Amygdala (tissue), 56 donors: ENCODE measurements at regions not wholly inside any gene's neighbourhood (a gene's known extent, or its start where the extent isn't known, plus 50 kb on each side); places are given as distances from the start of the nearest gene placed in this dataset.

Experiments used
- DNase-seq, 56 donors: peaks; one replicate each; lab custom pipeline; 2025; lab: John Stamatoyannopoulos, UW

DNA sequence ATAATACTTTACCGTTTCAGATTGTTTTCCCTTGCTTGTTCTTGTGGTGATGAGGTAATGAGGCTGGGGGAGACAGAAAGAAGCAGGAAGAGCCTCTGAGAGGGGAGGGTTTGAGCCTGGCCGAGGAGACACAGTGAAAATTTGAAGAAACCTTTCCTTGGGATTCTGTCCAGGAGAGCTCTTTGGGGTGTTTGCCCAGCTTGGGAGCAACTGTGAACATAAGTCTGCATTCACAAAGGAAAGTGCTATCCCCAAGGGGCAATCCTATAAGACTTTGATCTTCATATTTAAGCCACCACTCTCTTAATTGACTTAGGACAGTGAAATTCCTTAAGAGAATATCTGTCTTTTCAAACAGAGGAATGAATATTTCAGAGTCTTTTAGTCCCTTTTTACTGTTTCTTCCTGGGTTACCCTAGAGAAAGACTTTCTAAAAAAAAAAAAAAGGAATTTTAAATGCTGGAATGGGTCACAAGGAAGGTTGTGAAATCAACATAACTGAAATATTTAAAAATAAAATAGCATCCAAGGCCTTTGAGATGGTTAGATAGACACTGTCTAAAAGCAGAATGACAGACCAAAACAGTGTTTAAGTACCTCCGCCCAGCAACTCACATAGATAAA is 52.5 kb upstream of the STAM2 start:
- no peak for DNase-seq

DNA sequence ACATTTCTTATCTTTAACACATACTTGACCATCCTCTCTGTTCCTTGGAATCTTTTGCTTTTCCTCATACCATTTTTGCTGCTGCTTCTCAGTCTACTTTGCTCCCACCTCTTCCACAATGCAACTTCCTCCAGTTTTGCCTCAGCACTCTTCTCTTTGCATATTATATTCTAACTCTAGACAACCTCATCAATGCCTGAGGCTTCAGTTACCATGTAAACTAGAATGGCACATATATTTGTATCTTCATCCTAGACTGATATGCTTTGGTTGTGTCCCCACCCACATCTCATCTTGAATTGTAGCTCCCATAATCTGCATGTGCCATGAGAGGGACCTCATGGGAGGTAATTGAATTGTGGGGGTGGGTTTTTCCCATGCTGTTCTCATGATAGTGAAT is 55.9 kb upstream of the STAM2 start:
- no peak for DNase-seq

DNA sequence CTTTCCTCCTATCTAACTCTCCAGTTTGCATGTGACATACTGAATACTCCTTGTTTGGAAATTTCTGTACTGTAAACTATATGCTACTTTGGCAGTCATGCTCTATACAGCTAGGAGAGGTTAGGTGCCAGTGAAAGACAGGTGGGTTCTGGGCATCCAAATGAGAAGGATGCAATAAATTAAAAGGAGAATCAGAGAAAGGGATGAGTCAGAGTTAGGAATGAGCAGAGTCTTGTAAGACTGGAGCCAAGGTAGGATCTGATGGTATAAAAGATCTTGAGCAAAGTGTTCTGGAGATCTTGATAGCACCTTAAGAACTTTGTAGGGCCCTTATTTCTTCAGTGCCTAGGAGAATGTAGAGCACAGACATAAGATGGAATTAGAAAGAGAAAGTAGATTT is 58.7 kb upstream of the STAM2 start:
- DNase-seq: no peak

GRCh38 chr2:152236191-152236925 is 60.8 kb upstream of the STAM2 start:
- no peak for DNase-seq

GRCh38 chr2:152238016-152238415 is 62.5 kb upstream of the STAM2 start:
- no peak for DNase-seq

GRCh38 chr2:152240559-152241231 is 65.1 kb upstream of the STAM2 start:
- no peak for DNase-seq

GRCh38 chr2:152241948-152242729 is 66.6 kb upstream of the STAM2 start:
- DNase-seq: no peak

GRCh38 chr2:152242787-152243472 is 67.4 kb upstream of the STAM2 start:
- DNase-seq: no peak

DNA sequence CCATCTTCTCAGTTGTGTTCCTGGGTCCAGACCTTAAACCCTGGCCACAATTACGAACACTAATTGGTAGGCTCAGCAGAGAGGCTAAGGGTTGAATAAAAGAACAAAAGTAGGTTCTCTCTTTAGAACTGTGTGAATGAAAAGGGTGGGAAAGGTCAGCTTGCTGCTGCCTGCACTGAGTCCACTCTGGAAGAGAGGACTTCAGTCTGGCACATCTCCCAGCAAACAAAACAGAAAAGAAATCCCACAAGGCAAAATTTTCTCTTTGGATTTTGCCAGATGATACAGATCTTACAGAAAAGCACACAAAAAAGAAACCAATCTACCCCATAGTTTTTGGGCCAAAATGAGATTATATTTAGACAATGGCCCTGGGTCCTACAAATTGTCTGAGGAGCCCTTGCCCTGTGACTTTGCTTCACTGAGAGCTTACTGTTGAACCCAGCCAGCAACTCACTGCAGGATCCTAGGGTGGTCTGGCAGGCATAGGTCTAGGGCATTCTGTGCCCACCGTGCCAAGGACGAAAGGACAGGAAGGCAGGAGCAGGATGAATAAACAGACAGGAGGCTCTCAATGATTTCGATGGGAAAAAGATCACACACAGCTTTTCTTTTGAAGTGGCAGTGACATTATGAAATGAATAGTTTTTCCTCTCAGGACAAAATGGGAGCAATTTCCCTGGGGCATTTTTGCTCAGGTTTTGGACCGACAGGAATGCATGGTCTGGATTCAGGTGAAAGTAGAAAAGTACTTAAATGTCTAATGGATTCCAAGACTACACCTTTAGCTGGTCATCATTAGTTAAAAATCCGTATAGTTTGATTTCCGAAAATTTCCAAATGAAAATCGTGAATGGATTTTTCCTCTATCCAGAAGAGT is 68.4 kb upstream of the STAM2 start:
- DNase-seq: peak in 16 of 56 donors; percentile 3 to 40 (median 14)

DNA sequence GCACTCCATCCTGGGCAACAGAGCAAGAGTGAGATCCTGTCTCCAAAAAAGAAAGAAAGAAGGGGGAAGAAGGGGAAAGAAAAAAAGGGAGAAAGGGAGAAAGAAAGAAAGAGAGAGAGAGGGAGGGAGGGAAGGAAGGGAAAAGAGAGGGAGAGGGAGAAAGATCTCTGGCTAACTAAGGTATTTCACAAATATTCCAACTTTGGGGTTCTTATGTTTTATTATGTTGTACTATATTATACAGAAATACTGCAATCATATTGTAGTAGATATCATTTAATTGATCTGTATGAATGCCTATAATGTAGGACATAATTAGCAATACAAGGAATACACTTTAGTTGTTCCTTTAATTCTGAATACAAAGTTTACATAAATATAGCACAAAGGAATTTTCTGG is 70.1 kb upstream of the STAM2 start:
- no peak for DNase-seq

- no peak for DNase-seq
Observed at GRCh38 chr2:152246686-152247336, 71.2 kb upstream of the STAM2 start.

- DNase-seq: peak in 1 of 56 donors; percentile 5
Observed at GRCh38 chr2:152247337-152247695, 71.8 kb upstream of the STAM2 start.

DNA sequence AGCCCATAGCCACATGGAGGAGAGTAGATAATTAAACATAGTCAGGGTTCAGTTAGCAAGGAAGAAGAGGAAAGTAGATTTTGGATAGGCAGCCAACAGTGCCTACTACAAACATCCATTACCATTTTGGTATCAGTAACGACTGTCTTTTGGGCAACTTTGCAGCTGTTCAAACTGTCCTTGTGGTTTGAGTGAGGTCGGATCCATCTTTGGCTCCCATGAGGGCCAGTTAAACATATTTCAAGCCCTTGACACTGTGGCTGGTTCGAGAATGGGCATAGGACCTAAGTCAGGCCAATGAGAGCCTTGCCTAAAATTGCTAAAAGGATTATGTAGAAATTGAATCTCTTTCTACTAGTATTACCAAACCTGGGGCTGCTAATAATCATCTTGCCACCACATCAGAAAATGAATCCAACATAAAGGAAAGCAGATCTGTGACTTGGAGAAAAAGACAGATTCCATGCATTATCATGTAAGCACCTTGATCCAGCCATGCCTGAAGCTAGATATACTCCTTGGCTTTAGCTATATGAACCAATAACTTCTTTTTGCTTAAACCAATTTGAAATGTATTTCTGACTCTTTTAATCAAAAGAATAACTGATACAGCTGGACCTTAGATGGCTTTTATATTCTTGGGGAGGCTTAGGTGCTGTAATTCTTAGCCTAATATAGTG is 75.0 kb upstream of the STAM2 start:
- DNase-seq: no peak

- no peak for DNase-seq
Observed at GRCh38 chr2:152251211-152251610, 75.6 kb upstream of the STAM2 start.

- no peak for DNase-seq
Observed at GRCh38 chr2:152251811-152252210, 76.2 kb upstream of the STAM2 start.

- DNase-seq: no peak
Observed at GRCh38 chr2:152254486-152254885, 78.9 kb upstream of the STAM2 start.

DNA sequence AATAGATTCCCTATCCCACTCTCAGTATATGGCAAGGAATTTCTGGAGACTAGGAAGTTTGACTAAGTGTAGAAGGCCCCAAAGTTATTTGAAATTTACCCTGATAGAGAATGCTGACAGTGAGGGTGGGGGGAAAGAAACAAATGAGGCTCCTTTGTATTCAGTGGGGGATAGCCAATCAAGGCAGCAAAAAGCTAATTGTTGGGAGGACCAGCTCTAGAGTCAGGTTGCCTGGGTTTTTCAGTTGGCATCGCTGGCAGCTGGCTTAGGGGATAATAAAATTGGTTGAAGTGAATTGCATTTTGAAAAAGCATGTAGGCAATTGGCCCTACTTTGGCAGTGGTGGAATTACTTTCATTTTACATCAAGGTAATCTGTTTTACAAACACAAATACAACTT is 79.4 kb upstream of the STAM2 start:
- DNase-seq: no peak

GRCh38 chr2:152255918-152256317 is 79.1 kb upstream of the FMNL2 start:
- DNase-seq: no peak
